K562 (cell line): ENCODE measurements at regions not wholly inside any gene's neighbourhood (a gene's known extent, or its start where the extent isn't known, plus 50 kb on each side); places are given as distances from the start of the nearest gene placed in this dataset.

ENCODE experiments used
- ATAC-seq: fragments of 200-7000 bp; cut with Tn5 transposase; 3 replicates; pipeline ENCODE4 v1.9.1; 2020; ENCODE audit warnings: moderate library complexity
- BruUV-seq: library from RNA; stranded (reverse); fragments of 400-500 nt; replicated peaks from 2 replicates; lab custom pipeline; 2021; lab: Mats Ljungman, UMichigan
- CTCF ChIA-PET: fragments of 300-600 bp; formaldehyde crosslinking; extraction: SDS; loops from one replicate; lab custom pipeline; 2021; ENCODE audit warnings: low intra/inter-chr PET ratio; lab: Yijun Ruan, JAX
- POLR2A ChIA-PET: fragments of 300-600, 350-650 bp; sonication (Branson Sonifier 250); formaldehyde crosslinking; extraction: SDS; loops from one replicate; lab custom pipeline; 2021; ENCODE audit warnings: antibody characterized with exemption, inconsistent platforms; lab: Yijun Ruan, JAX
- DNase-seq, 4 experiments: peaks; one replicate each; pipeline versions ENCODE4 v3.0.0 to v3.0.0-alpha.2; 2011 to 2018; ENCODE audit warnings: low spot score in 3 of 4, mixed read lengths in 3 of 4; ENCODE audit errors: extremely low read depth in 1 of 4
- FAIRE-seq: peaks from 2 replicates; lab custom pipeline; 2011; peaks lifted over from hg19 to GRCh38; lab: Jason Lieb, UNC
- H2AFZ ChIP-seq: 2 replicates; pipeline ENCODE4 v1.6.0; 2011; ENCODE audit warnings: low read depth, low read length, control low read depth, inconsistent platforms
- H3K27ac ChIP-seq: fragments of 200-600 bp; 3 replicates; pipeline ENCODE4 v1.8.0; 2011; ENCODE audit warnings: low read depth, mild to moderate bottlenecking, control low read depth, inconsistent platforms, low read length, moderate library complexity, mixed read lengths; ENCODE audit errors: extremely low read depth
- H3K27me3 ChIP-seq, 2 experiments: fragments of 300-600 bp in 1 of 2; 2 replicates in 1 of 2; 3 replicates in 1 of 2; pipeline versions ENCODE4 v1.6.0 to v1.8.0; 2011; ENCODE audit warnings: inconsistent platforms in 2 of 2, low read length in 2 of 2, mild to moderate bottlenecking in 1 of 2, mixed read lengths in 1 of 2, moderate library complexity in 1 of 2; ENCODE audit not compliant: control insufficient read depth in 2 of 2, insufficient read depth in 2 of 2
- H3K36me3 ChIP-seq: fragments of 300-600 bp; 3 replicates; pipeline ENCODE4 v1.8.0; 2011; ENCODE audit warnings: mild to moderate bottlenecking, low read length, inconsistent platforms; ENCODE audit not compliant: control insufficient read depth, insufficient read depth
- H3K4me1 ChIP-seq, 2 experiments: fragments of 200-600 bp in 1 of 2; replicated peaks in 1 of 2; 2 replicates in 1 of 2; 3 replicates in 1 of 2; pipeline versions ENCODE4 v1.5.1 to v1.8.0; 2011; ENCODE audit warnings: inconsistent platforms in 2 of 2, low read length in 2 of 2, mild to moderate bottlenecking in 1 of 2, mixed read lengths in 1 of 2, moderate library complexity in 1 of 2; ENCODE audit not compliant: control insufficient read depth in 2 of 2, insufficient read depth in 2 of 2
- H3K4me2 ChIP-seq: 2 replicates; pipeline ENCODE4 v1.6.1; 2011; ENCODE audit warnings: low read length, control low read depth, inconsistent platforms, mixed read lengths; ENCODE audit not compliant: insufficient read depth
- H3K4me3 ChIP-seq: fragments of 200-600 bp; sonication (generic), shearing (Covaris generic); 2 replicates; pipeline ENCODE4 v1.5.1; 2016; ENCODE audit warnings: control low read depth, inconsistent platforms
- H3K79me2 ChIP-seq: fragments of 200-600 bp; 3 replicates; pipeline ENCODE4 v1.8.0; 2011; ENCODE audit warnings: low read length, inconsistent platforms; ENCODE audit not compliant: control insufficient read depth, insufficient read depth
- H3K9ac ChIP-seq, 2 experiments: 2 replicates each; pipeline versions ENCODE4 v1.6.0 to v1.6.1; 2011; ENCODE audit warnings: low read depth in 2 of 2, low read length in 2 of 2, control low read depth in 1 of 2, inconsistent platforms in 1 of 2, mild to moderate bottlenecking in 1 of 2, mixed read lengths in 1 of 2; ENCODE audit not compliant: insufficient read depth in 1 of 2
- H3K9me1 ChIP-seq: one replicate; pipeline ENCODE4 v1.6.0; 2011; ENCODE audit warnings: inconsistent platforms, mild to moderate bottlenecking, low read length, moderate library complexity; ENCODE audit not compliant: control insufficient read depth, insufficient read depth
- H3K9me3 ChIP-seq: replicated peaks from 2 replicates; pipeline ENCODE4 v1.5.1; 2011; ENCODE audit warnings: low read depth, low read length, inconsistent platforms; ENCODE audit not compliant: control insufficient read depth, insufficient read depth
- H4K20me1 ChIP-seq: replicated peaks from 2 replicates; pipeline ENCODE4 v1.6.1; 2011; ENCODE audit warnings: low read length, inconsistent platforms, mixed read lengths; ENCODE audit not compliant: control insufficient read depth, insufficient read depth
- ELK1 ChIP-seq: sonication (generic); formaldehyde crosslinking; IDR thresholded peaks from 2 replicates; pipeline ENCODE4 v1.8.1; 2022; ENCODE audit warnings: missing genetic modification reagents
- FOXP1 ChIP-seq: sonication (generic); formaldehyde crosslinking; IDR thresholded peaks from 2 replicates; pipeline ENCODE4 v1.8.0; 2022; ENCODE audit warnings: mild to moderate bottlenecking, missing genetic modification reagents
- LEF1 ChIP-seq: fragments of 450-650 bp; IDR thresholded peaks from 2 replicates; pipeline ENCODE4 v1.6.1; 2016; ENCODE audit warnings: mild to moderate bottlenecking
- NONO ChIP-seq, 2 experiments: fragments of 200-400 bp in 1 of 2; fragments of 450-650 bp in 1 of 2; formaldehyde crosslinking in 1 of 2; IDR thresholded peaks; 2 replicates each; pipeline ENCODE4 v1.6.1; 2017; ENCODE audit warnings: low read depth in 2 of 2, mild to moderate bottlenecking in 2 of 2, moderate library complexity in 2 of 2, low read length in 1 of 2
- TAF9B ChIP-seq: fragments of 450-650 bp; IDR thresholded peaks from 2 replicates; pipeline ENCODE4 v1.6.1; 2018; ENCODE audit warnings: mild to moderate bottlenecking; ENCODE audit not compliant: partially characterized antibody
- TEAD1 ChIP-seq, 2 experiments: fragments of 450-650 bp in 1 of 2; sonication (generic) in 1 of 2; formaldehyde crosslinking; IDR thresholded peaks; 2 replicates each; pipeline versions ENCODE4 v1.4.0 to v1.8.0; 2020 to 2022; ENCODE audit warnings: mild to moderate bottlenecking in 2 of 2, missing genetic modification reagents in 1 of 2
- YY1 ChIP-seq, 3 experiments: IDR thresholded peaks; 2 replicates each; pipeline ENCODE4 v1.6.1; 2011; ENCODE audit warnings: low read length in 2 of 3, mild to moderate bottlenecking in 2 of 3, moderate library complexity in 2 of 3, borderline replicate concordance in 1 of 3, control low read depth in 1 of 3, low read depth in 1 of 3; ENCODE audit not compliant: insufficient read depth in 3 of 3, insufficient replicate concordance in 2 of 3, control insufficient read depth in 1 of 3, insufficient read length in 1 of 3; ENCODE audit errors: extremely low read depth in 1 of 3
- ZNF444 ChIP-seq: fragments of 250-450 bp; sonication (Bioruptor Pico); IDR thresholded peaks from 2 replicates; pipeline ENCODE4 v1.4.0; 2020; ENCODE audit warnings: mild to moderate bottlenecking, moderate library complexity
- ZNF77 ChIP-seq: fragments of 250-450 bp; sonication (Bioruptor Pico); IDR thresholded peaks from 2 replicates; pipeline ENCODE4 v1.5.0; 2020
- ZNF79 ChIP-seq: fragments of 250-450 bp; sonication (Bioruptor Pico); IDR thresholded peaks from 2 replicates; pipeline ENCODE4 v1.4.0; 2020; ENCODE audit warnings: low read depth, mild to moderate bottlenecking, moderate library complexity
- WGBS: fragments of 100-300 bp; shearing (Covaris generic); methylation state at CpG from one replicate; pipeline ENCODE4 v1.1.6; 2016; ENCODE audit warnings: low coverage, mixed read lengths; ENCODE audit not compliant: insufficient coverage; ENCODE audit errors: missing lambda C conversion rate; 5-methylcytosine and 5-hydroxymethylcytosine counted together
- in situ Hi-C: fragments of 300-500 bp; cut with MboI; formaldehyde crosslinking; loops from 4 replicates; pipeline ENCODE4 v1.15.0; 2018; ENCODE audit warnings: inconsistent platforms, mixed read lengths
- intact Hi-C: fragments of 100-400 bp; cut with micrococcal nuclease; formaldehyde crosslinking; loops from 2 replicates; pipeline ENCODE4 v1.14.2; 2022
- TF ChIP-seq, protein P1 (sequence below): fragments of 250-450 bp; sonication (Bioruptor Pico); IDR thresholded peaks from 2 replicates; pipeline ENCODE4 v1.4.0; 2020; ENCODE audit warnings: mild to moderate bottlenecking, moderate library complexity, borderline replicate concordance

DNA sequence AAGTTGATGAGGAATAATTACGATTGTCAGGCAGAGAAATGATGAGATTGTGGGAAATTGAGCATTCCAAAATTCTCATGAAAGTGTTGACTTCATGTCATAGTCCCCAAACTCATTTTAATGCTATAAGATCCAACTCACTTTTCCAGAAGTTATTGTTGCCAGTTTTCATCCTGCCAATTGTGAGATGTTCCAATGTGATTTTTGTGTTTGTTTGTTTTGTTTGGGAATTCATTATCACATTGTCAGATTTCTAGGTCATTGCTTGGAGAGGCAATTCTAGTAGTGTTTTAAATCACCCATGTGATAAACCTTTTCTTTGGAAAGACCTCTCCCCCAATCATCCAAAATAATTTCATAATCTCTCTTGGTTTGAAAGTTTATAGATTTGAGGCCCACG, 86.0 kb upstream of the ACVR2A start:
- H3K27ac ChIP-seq, result no peak overlapping the region
- H3K79me2 ChIP-seq, result no peaks in the 10 kb centered on the region
- POLR2A ChIA-PET, result no interaction called here
- TF ChIP-seq NONO (IDR thresholded peaks at IDR 0.05; ENCODE audit: low read depth in 2 of 2, low read length in 1 of 2) (no peak), TAF9B (no peak)
- H3K9me1 ChIP-seq, result no peaks in the 10 kb centered on the region
- no peak overlapping the region for H3K4me2 ChIP-seq
- no peak for FAIRE-seq
- BruUV-seq, result no TSS peak
- H4K20me1 ChIP-seq, result no peaks in the 10 kb centered on the region
- H2AFZ ChIP-seq, result no peak overlapping the region
- no peaks in the 10 kb centered on the region for H3K9me3 ChIP-seq
- H3K4me3 ChIP-seq, result no peak overlapping the region
- no peak for DNase-seq
- H3K27me3 ChIP-seq, result no peaks in the 10 kb centered on the region
- WGBS, result 4% methylated on average over 2 of the region's 2 CpGs
- intact Hi-C loops (no loop called here), in situ Hi-C loops (no loop called here)
- no peaks in the 10 kb centered on the region for H3K4me1 ChIP-seq
- no peaks in the 10 kb centered on the region for H3K36me3 ChIP-seq
- H3K9ac ChIP-seq, result no peak overlapping the region
- no peak for ATAC-seq
- CTCF ChIA-PET, result no interaction called here

DNA sequence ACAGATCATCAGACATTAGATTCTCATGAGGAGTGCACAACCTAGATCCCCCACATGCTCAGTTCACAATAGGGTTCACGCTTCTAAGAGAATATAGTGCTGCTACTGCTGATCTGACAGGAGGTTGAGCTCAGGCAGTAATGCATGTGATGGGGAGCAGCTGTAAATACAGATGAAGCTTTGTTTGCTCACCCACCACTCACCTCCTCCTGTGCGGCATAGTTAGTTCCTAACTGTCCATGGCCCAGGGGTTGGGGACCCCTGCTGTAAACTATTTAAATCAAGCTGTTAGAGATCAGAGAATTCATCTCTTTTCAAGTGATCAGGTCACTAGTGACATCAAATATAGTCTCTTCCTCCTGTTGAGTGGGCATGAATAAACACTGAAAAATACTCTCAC, 88.8 kb upstream of the ACVR2A start:
- no peak for FAIRE-seq
- H3K27ac ChIP-seq, result no peak overlapping the region
- H3K4me3 ChIP-seq, result no peak overlapping the region
- ATAC-seq, result no peak
- no peaks in the 10 kb centered on the region for H3K9me3 ChIP-seq
- H3K79me2 ChIP-seq, result no peaks in the 10 kb centered on the region
- WGBS, result 0% methylated on average over 1 of the region's 2 CpGs
- in situ Hi-C loops (no loop called here), intact Hi-C loops (no loop called here)
- ChIA-PET CTCF (no interaction called here), POLR2A (no interaction called here)
- no peak overlapping the region for H3K4me2 ChIP-seq
- no peaks in the 10 kb centered on the region for H3K4me1 ChIP-seq
- H2AFZ ChIP-seq, result no peak overlapping the region
- no peaks in the 10 kb centered on the region for H4K20me1 ChIP-seq
- no TSS peak for BruUV-seq
- TF ChIP-seq TEAD1 (CRISPR knock-in tag; IDR thresholded peaks at IDR 0.05) (no peak), ELK1 (CRISPR knock-in tag) (no peak), ZNF77 (no peak), ZNF79 (CRISPR knock-in tag) (no peak), LEF1 (no peak), YY1 (IDR thresholded peaks at IDR 0.05; ENCODE audit: borderline replicate concordance in 1 of 3, control insufficient read depth in 1 of 3, extremely low read depth in 1 of 3, insufficient read depth in 3 of 3, insufficient read length in 1 of 3, insufficient replicate concordance in 2 of 3, low read depth in 1 of 3, low read length in 2 of 3) (no peak), FOXP1 (no peak), ZNF444 (CRISPR knock-in tag) (no peak)
- TF ChIP-seq, protein P1, sequence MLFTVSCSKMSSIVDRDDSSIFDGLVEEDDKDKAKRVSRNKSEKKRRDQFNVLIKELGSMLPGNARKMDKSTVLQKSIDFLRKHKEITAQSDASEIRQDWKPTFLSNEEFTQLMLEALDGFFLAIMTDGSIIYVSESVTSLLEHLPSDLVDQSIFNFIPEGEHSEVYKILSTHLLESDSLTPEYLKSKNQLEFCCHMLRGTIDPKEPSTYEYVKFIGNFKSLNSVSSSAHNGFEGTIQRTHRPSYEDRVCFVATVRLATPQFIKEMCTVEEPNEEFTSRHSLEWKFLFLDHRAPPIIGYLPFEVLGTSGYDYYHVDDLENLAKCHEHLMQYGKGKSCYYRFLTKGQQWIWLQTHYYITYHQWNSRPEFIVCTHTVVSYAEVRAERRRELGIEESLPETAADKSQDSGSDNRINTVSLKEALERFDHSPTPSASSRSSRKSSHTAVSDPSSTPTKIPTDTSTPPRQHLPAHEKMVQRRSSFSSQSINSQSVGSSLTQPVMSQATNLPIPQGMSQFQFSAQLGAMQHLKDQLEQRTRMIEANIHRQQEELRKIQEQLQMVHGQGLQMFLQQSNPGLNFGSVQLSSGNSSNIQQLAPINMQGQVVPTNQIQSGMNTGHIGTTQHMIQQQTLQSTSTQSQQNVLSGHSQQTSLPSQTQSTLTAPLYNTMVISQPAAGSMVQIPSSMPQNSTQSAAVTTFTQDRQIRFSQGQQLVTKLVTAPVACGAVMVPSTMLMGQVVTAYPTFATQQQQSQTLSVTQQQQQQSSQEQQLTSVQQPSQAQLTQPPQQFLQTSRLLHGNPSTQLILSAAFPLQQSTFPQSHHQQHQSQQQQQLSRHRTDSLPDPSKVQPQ (CRISPR knock-in tag), result no peak
- H3K9me1 ChIP-seq, result no peaks in the 10 kb centered on the region
- DNase-seq, result no peak
- H3K27me3 ChIP-seq, result no peaks in the 10 kb centered on the region
- H3K9ac ChIP-seq, result no peak overlapping the region
- no peaks in the 10 kb centered on the region for H3K36me3 ChIP-seq
